Muscle of leg (tissue), 3 donors: ENCODE measurements at regions not wholly inside any gene's neighbourhood (a gene's known extent, or its start where the extent isn't known, plus 50 kb on each side); places are given as distances from the start of the nearest gene placed in this dataset.

ENCODE experiments used
- DNase-seq: peaks from one replicate; pipeline ENCODE4 v3.0.0; 2013
- H3K27ac ChIP-seq: one replicate; pipeline ENCODE4 v1.5.1; 2013; ENCODE audit warnings: mild to moderate bottlenecking, low read length, control low read depth
- H3K27me3 ChIP-seq: one replicate; pipeline ENCODE4 v1.6.1; 2013; ENCODE audit warnings: low read length; ENCODE audit not compliant: control insufficient read depth, insufficient read depth
- H3K36me3 ChIP-seq: one replicate; pipeline ENCODE4 v1.6.1; 2013; ENCODE audit warnings: low read length; ENCODE audit not compliant: control insufficient read depth, insufficient read depth
- H3K4me1 ChIP-seq: one replicate; pipeline ENCODE4 v1.6.1; 2013; ENCODE audit warnings: low read length; ENCODE audit not compliant: control insufficient read depth, insufficient read depth
- H3K4me3 ChIP-seq: one replicate; pipeline ENCODE4 v1.5.1; 2013; ENCODE audit warnings: low read length, control low read depth
- H3K9me3 ChIP-seq: replicated peaks from 2 replicates; pipeline ENCODE4 v1.6.1; 2013; ENCODE audit warnings: low read depth, low read length; ENCODE audit not compliant: control insufficient read depth
- WGBS: methylation state at CpG from one replicate; pipeline ENCODE4 v1.1.5; 2013; ENCODE audit warnings: missing lambda C conversion rate; ENCODE audit not compliant: insufficient coverage; 5-methylcytosine and 5-hydroxymethylcytosine counted together

DNA sequence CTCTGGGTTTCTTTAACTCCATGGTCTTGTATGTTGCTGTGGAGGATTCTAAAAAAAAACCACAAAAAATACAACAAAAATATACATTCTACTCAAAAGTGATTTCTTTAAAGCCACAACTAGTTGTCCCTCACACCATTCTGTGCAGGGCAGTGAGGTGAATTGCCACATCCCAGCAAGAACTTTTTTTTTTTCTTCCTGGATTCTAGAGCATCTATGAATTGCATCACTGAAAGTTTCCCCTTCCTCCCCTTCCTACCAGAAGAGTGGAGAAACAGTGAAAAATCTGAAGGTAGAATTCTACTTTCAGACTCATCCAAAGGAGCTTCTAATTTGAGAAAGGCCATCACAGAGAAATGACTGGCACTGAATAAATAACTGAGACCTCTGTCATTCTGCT is 395.3 kb downstream of the AEBP2 start:
- no peaks in the 10 kb centered on the region for H3K36me3 ChIP-seq
- DNase-seq: no peak
- no peak overlapping the region for H3K27ac ChIP-seq
- no peaks in the 10 kb centered on the region for H3K9me3 ChIP-seq
- no peaks in the 10 kb centered on the region for H3K27me3 ChIP-seq
- no peaks in the 10 kb centered on the region for H3K4me1 ChIP-seq
- no peak overlapping the region for H3K4me3 ChIP-seq

DNA sequence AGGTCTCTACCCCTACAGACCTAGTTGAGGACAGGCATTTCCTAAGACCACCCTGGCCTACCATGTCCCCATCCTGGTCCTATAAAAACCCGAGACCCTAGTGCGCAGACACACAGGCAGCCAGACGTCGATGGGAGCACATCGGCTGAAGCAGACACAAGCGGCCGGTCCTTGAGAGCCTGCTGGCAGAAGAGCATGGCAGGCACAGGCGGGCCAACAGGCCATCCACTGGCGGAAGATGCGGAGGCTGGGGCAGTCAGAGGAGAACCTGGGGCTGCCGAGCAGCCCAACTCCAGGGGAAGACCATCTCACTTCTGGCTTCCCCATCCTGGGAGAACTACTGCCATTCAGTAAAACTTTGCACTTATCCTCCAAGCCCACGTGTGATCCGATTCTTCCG is 396.8 kb downstream of the AEBP2 start:
- H3K9me3 ChIP-seq: no peaks in the 10 kb centered on the region
- WGBS: 95% methylated on average over 14 of the region's 14 CpGs
- H3K27ac ChIP-seq: no peak overlapping the region
- no peaks in the 10 kb centered on the region for H3K27me3 ChIP-seq
- H3K4me3 ChIP-seq: no peak overlapping the region
- DNase-seq: no peak
- H3K4me1 ChIP-seq: no peaks in the 10 kb centered on the region
- H3K36me3 ChIP-seq: no peaks in the 10 kb centered on the region

GRCh38 chr12:19836456-19836855 is 397.2 kb downstream of the AEBP2 start:
- Histone ChIP-seq H3K9me3 (no peaks in the 10 kb centered on the region), H3K36me3 (no peaks in the 10 kb centered on the region), H3K4me3 (no peak overlapping the region), H3K4me1 (no peaks in the 10 kb centered on the region), H3K27ac (no peak overlapping the region), H3K27me3 (no peaks in the 10 kb centered on the region)
- no peak for DNase-seq
- WGBS: 98% methylated on average over 7 of the region's 9 CpGs

DNA sequence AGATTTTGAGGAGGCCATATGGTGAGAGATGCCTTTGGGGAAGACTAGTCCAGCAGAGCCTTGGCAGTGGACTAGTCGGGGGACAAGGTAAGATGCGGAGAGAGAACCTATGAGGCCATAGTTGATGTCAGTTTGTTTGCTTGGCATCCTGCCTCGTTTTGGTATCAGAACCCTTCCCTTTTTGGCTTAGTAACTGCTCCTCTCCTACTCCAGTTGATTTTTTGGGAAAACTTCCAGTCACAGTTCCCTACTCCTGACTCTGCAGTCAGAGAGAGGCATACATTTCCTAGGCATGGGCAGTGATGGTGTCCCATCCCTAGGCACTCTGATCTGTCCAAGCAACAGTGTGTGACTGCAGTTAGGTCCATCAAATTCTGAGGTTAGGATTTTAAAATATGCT is 398.3 kb downstream of the AEBP2 start:
- Histone ChIP-seq H3K4me3 (no peak overlapping the region), H3K4me1 (no peaks in the 10 kb centered on the region), H3K36me3 (no peaks in the 10 kb centered on the region), H3K9me3 (no peaks in the 10 kb centered on the region), H3K27ac (no peak overlapping the region), H3K27me3 (no peaks in the 10 kb centered on the region)
- WGBS: 40% methylated on average over 1 of the region's 3 CpGs
- no peak for DNase-seq

DNA sequence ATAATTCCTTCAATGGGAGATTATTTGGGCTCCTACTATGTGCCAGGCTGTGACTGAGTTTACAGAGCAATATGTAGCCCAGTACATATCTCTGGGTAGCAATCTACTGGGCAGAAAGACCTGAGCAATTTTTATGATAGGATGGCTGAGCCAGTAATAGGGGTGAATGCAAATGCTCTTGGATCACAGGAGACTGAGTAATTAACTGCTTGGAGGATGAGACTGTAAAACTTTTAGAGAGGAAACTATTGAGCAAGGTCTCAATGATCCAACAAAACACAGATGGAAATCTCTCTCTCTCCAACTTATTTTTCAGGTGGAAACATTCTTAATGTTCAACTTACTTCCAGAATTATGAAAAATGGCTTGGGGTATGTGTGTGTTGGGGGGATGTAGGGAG is 402.2 kb downstream of the AEBP2 start:
- H3K4me3 ChIP-seq: no peak overlapping the region
- no peaks in the 10 kb centered on the region for H3K9me3 ChIP-seq
- H3K4me1 ChIP-seq: no peaks in the 10 kb centered on the region
- H3K27ac ChIP-seq: no peak overlapping the region
- H3K27me3 ChIP-seq: no peaks in the 10 kb centered on the region
- H3K36me3 ChIP-seq: no peaks in the 10 kb centered on the region
- DNase-seq: peak; percentile 33

- H3K27me3 ChIP-seq: no peaks in the 10 kb centered on the region
- H3K27ac ChIP-seq: no peak overlapping the region
- no peaks in the 10 kb centered on the region for H3K36me3 ChIP-seq
- no peaks in the 10 kb centered on the region for H3K9me3 ChIP-seq
- no CpG with 5 or more reads among the region's 3 CpGs for WGBS
- peak; percentile 46 for DNase-seq
- no peaks in the 10 kb centered on the region for H3K4me1 ChIP-seq
- no peak overlapping the region for H3K4me3 ChIP-seq
Measured at GRCh38 chr12:19842116-19842515, 402.8 kb downstream of the AEBP2 start.

- Histone ChIP-seq H3K27ac (no peak overlapping the region), H3K27me3 (no peaks in the 10 kb centered on the region), H3K9me3 (peaks cover 5% of the 10 kb centered on the region), H3K36me3 (no peaks in the 10 kb centered on the region), H3K4me1 (no peaks in the 10 kb centered on the region), H3K4me3 (no peak overlapping the region)
- no peak for DNase-seq
- no CpG with 5 or more reads among the region's 1 CpG for WGBS
Measured at GRCh38 chr12:19844224-19844623, 404.9 kb downstream of the AEBP2 start.

DNA sequence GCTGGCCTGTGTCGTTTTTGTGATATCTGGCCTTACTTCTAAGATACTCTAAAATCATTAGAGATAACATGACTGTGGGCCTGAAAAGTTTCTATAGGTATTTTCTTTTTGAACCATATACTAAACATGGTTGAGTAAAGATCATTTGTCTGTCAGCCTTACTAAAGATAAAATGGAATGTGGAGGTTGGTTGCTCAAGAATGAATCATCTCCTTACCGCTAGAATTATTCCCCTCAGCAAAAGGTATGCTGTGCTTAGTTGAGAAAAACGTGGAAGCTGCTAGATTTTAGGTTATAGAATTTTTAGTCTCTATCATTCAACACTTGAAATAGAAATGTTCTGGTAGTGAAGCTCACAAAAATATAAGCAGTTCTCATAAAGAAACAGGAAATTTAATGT is 407.3 kb downstream of the AEBP2 start:
- Histone ChIP-seq H3K27ac (no peak overlapping the region), H3K4me3 (no peak overlapping the region), H3K36me3 (no peaks in the 10 kb centered on the region), H3K4me1 (no peaks in the 10 kb centered on the region), H3K27me3 (no peaks in the 10 kb centered on the region), H3K9me3 (peaks cover 9% of the 10 kb centered on the region)
- WGBS: no CpG with 5 or more reads among the region's 3 CpGs
- DNase-seq: no peak

GRCh38 chr12:19847294-19848059 is 408.2 kb downstream of the AEBP2 start:
- Histone ChIP-seq H3K4me3 (no peak overlapping the region), H3K36me3 (no peaks in the 10 kb centered on the region), H3K9me3 (peaks cover 9% of the 10 kb centered on the region), H3K27ac (peak overlapping the region; percentile 60), H3K4me1 (no peaks in the 10 kb centered on the region), H3K27me3 (no peaks in the 10 kb centered on the region)
- DNase-seq: peak; percentile 35
- 7% methylated on average over 2 of the region's 11 CpGs for WGBS

- Histone ChIP-seq H3K27ac (no peak overlapping the region), H3K36me3 (no peaks in the 10 kb centered on the region), H3K27me3 (no peaks in the 10 kb centered on the region), H3K4me1 (no peaks in the 10 kb centered on the region), H3K4me3 (no peak overlapping the region), H3K9me3 (peaks cover 9% of the 10 kb centered on the region)
- DNase-seq: no peak
- WGBS: 100% methylated on average over 1 of the region's 2 CpGs
Measured at GRCh38 chr12:19848421-19848820, 409.1 kb downstream of the AEBP2 start.

DNA sequence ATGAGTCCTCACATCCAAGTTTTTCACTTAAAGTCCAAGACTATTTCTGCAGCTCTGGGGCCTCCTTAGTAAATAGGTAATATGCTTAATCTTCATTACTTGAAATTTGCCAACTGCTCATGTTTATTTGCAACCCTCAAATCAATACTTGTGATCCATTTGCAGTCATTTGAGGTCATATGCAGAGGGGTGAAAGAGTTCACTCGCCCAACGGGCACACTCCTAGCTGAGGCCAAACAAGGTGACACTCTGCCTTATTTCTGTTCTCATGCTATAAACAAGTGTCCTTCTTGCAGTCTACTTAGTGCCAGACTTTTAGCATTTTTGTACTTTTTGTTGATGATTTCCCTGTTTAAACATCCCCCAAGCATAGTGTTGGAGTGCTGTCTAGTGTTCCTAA is 409.9 kb downstream of the AEBP2 start:
- no peak overlapping the region for H3K4me3 ChIP-seq
- no peaks in the 10 kb centered on the region for H3K36me3 ChIP-seq
- peaks cover 9% of the 10 kb centered on the region for H3K9me3 ChIP-seq
- no peaks in the 10 kb centered on the region for H3K4me1 ChIP-seq
- H3K27me3 ChIP-seq: no peaks in the 10 kb centered on the region
- WGBS: 88% methylated on average over 2 of the region's 2 CpGs
- no peak for DNase-seq
- H3K27ac ChIP-seq: no peak overlapping the region
